ENCODE measurements at regions not wholly inside any gene's neighbourhood (a gene's known extent, or its start where the extent isn't known, plus 50 kb on each side); places are given as distances from the start of the nearest gene placed in this dataset.

- TF ChIP-seq CTCF (IDR thresholded peaks at IDR 0.05): no peak
- TF ChIP-seq POLR2AphosphoS5 (IDR thresholded peaks at IDR 0.05; ENCODE audit: low read depth, low read length): no peak
Observed at GRCh38 chr2:145807554-145807953, 1287.6 kb upstream of the ZEB2 start.
